IPS DF 4.7 (cell line): ENCODE measurements at regions not wholly inside any gene's neighbourhood (a gene's known extent, or its start where the extent isn't known, plus 50 kb on each side); places are given as distances from the start of the nearest gene placed in this dataset.

Experiments used
- DNase-seq: peaks from one replicate; pipeline ENCODE4 v3.0.0-alpha.2; 2013; ENCODE audit warnings: low spot score; ENCODE audit errors: extremely low read depth

GRCh38 chr11:80390505-80390904, 949.7 kb upstream of the TENM4 start:
- DNase-seq, result no peak

DNA sequence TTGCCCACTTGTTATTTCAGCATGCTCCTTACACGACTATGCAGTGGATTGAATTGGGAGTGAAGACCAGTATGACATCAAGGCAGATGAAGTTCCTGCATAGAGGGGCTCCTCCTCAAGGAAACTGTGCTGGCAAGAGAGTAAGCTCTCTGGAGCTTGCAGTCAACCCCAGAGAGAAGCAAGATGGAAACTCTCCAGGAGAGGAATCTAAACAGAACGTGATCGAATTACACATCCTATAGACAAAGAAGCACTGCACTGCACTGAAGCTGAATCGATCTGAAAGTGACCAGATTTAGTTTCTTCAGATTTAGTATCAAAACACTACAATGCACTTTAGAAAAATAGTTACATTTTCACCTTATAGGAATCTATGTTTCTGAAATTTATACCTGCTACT, 947.7 kb upstream of the TENM4 start:
- DNase-seq, result no peak

- DNase-seq, result no peak
Measured at GRCh38 chr11:80388130-80388529, 947.3 kb upstream of the TENM4 start.

DNA sequence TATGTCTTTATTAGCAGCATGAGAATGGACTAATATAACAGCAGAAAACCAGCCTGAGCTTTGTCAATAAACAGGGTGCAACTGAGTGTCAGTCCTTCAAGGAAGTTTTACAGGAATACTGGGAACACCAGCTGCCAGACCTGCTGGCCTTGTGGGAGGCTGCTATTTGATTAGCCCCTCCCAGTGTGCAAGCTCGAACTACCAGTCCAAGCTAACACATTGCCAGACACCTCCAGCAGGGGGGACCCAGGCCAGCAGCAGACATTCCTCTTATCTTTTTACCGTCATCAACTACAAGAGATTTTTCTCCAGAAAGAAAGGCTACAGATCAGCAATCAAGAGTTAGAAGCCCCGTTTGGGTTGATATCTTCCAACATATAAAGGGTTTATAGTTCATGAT, 942.8 kb upstream of the TENM4 start:
- DNase-seq, result no peak

DNA sequence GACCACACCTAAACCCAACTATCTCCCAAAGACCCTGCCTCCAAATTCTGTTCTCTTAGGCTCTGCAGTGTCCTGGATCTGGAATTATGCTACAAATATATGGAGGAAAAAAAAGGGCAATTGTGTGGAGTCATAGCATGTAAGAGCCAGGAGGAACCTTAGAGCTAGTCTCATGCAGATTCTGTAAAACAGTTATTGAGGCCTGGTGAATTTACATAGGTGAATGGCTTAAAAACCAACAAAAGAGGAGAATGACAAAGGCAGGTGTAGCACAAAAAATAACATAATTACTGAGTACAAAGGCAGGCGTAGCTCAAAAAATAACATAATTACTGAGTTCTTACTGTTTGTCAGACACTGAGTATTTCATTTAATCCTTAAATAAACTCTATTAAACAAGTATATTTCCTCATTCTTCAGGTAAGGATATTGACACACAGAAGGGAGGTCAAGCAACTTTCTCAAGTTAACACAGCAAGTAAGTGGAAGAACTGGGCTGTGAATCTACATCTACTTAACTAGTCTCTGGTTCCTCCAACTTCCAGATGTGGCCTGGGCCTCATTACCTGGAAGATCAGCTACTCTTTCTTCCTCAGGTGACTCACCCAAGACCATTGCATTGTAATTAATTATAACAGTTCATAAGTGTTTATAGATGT, 938.9 kb upstream of the TENM4 start:
- DNase-seq, result no peak

DNA sequence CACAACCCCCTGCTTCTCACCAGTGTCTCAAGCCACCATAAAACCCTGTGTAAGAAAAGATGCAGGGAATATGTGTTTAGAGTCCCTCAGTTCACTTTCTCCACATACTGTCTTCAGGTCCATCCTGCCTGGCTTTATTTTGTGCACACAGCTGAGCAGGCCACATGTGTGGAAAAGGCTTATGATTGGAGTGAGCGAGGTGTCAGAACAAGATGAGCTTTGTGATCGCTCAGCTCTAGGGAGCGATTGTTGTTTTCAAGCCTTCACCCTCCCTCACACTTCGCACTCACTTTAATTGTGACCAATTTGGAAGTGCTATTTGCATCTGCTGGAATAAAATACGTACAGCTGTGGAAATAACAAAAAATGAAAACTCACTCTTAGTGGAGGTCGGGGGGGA, 931.1 kb upstream of the TENM4 start:
- no peak for DNase-seq

DNA sequence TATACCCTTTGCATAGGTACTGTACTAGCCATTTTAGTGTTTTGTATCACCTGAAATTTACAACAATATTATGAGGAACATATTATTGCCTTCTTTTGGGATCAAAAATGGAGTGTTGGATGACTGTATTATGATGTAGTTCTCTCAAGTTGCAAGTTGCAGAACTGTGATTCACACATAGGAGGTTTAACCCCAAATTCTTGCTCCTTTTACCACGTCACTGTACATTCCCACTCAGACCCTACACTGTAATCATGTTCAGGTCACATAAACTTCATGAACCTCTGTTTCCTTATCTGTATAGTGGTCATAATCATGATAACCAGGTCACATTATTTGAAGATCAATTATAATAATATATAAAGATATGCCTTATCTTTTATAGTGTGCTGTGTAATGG, 925.1 kb upstream of the TENM4 start:
- no peak for DNase-seq

DNA sequence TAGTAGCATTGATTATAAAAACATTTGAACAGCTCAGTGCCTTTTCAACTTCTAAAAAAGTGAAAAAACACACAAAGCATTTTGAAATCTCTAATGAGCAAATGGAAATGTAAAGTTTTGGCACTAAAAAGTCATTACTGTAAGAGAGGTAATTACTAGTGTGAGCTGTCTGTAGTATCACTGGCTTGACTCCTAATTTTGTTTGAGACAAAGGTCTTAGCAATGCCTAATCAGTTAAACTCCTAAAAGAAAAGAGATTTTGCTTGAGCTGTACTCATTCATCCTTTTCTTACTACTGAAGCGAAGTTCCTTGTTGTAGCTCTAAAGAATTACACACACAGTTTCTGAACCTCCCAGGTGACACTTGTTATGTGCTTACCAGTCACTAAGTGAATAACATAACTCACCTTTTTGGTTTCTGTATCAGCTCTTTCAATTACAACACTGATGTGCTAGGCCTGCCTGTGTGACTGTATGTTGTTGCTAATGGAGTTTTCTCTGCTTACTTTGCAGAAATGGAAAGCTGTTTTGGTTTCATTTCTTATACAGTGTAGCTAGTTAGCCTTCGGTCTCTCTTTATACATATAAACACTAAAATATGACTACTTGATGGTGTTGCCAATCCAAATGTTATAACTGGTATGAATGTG, 924.4 kb upstream of the TENM4 start:
- no peak for DNase-seq

- DNase-seq, result no peak
Measured at GRCh38 chr11:80362563-80363340, 921.9 kb upstream of the TENM4 start.

GRCh38 chr11:80355251-80355650, 914.4 kb upstream of the TENM4 start:
- no peak for DNase-seq

DNA sequence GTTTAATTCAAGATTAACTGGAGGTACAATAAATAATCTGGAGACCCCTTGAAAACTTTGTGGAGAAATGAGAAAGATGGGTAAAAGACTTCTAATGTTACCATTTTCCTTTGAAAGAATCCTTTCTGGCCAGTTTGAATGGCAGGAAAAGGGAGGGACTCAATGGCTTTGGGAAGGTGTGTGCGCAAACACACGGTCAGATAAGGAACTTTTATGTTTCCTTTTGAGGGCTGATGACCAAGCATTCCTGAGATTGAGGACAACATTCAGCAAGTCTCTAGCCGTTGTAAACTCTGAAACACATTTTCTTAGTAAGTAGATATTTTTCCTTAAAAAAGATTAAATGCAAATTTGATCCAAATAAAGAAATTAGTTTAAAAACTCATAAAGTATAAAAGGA, 909.7 kb upstream of the TENM4 start:
- DNase-seq, result no peak

DNA sequence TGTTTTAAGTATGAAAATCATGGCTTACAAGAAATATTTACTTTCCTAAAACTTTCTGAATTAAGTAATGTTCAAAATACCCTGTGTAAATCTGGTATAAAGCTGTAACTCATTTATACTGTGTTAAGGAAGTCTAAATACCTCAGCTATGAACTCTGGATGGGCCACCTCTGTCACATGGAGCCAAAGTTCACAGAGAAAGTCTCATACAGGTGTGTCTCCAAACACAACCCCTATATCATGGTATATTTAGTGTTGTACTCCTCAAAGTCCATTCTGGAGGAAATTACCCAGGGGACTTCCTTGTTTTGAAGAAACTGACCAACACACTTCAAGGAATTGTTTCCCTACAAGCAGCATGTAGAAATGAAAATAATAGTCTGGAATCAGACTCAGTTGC, 909.2 kb upstream of the TENM4 start:
- DNase-seq, result no peak

- no peak for DNase-seq
Measured at GRCh38 chr11:80346353-80347059, 905.7 kb upstream of the TENM4 start.

DNA sequence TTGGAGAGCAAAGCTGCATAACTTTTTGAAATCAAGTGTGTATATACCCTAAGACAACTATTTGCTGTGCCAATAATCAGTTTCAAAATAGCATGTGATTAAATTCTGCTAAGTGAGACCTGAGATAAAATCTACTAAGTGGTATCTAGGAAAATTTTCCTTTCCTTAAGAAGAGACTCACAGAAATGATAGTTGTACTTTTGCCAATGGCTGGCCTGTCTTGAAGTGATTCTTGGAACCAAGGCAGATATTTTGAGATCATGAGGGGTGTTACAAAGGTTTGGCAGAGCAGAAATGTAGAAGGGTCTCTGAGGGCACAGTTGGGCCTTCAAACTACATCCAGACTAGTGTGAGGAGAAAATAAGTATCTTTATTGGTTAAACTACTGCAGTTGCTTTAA, 902.6 kb upstream of the TENM4 start:
- no peak for DNase-seq

GRCh38 chr11:80338231-80338630, 897.4 kb upstream of the TENM4 start:
- DNase-seq, result no peak

DNA sequence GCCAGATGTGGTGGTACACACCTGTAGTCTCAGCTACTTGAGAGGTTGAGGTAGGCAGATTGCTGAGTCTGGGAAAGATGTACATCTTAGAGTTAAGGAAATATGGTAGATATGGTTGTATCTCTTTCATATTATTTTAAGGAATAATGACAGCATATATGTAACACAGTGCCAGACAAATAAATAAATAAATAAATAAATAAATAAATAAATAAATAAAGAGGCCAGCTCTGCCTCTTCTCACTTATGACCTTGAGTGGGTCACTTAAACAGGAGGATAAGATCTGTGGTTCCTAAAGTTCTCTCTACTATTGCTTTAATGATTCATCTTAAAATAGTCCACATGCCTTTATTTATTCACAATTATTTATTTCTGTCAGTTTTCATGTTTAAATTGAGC, 890.9 kb upstream of the TENM4 start:
- DNase-seq, result no peak

GRCh38 chr11:80330264-80330663, 889.4 kb upstream of the TENM4 start:
- DNase-seq, result no peak

- no peak for DNase-seq
Measured at GRCh38 chr11:80328774-80329173, 887.9 kb upstream of the TENM4 start.

GRCh38 chr11:80327956-80328614, 887.3 kb upstream of the TENM4 start:
- no peak for DNase-seq

GRCh38 chr11:80321786-80322185, 881.0 kb upstream of the TENM4 start:
- DNase-seq, result no peak

GRCh38 chr11:80320765-80321164, 879.9 kb upstream of the TENM4 start:
- no peak for DNase-seq

GRCh38 chr11:80320226-80320625, 879.4 kb upstream of the TENM4 start:
- no peak for DNase-seq
